LHCN-M2 (cell line): ENCODE measurements at regions not wholly inside any gene's neighbourhood (a gene's known extent, or its start where the extent isn't known, plus 50 kb on each side); places are given as distances from the start of the nearest gene placed in this dataset.
"Not testable (repeated sequence)": the region's sequence is repeated elsewhere in the genome, so short reads cannot be mapped to it uniquely, and the experiment has no call there.

Experiments used
- DNase-seq: peaks from one replicate; pipeline ENCODE4 v3.0.0-alpha.2; 2012; ENCODE audit warnings: low read depth

GRCh38 chr12:124218650-124219049 is 76.2 kb upstream of the RFLNA start:
- not testable (repeated sequence) for DNase-seq

DNA sequence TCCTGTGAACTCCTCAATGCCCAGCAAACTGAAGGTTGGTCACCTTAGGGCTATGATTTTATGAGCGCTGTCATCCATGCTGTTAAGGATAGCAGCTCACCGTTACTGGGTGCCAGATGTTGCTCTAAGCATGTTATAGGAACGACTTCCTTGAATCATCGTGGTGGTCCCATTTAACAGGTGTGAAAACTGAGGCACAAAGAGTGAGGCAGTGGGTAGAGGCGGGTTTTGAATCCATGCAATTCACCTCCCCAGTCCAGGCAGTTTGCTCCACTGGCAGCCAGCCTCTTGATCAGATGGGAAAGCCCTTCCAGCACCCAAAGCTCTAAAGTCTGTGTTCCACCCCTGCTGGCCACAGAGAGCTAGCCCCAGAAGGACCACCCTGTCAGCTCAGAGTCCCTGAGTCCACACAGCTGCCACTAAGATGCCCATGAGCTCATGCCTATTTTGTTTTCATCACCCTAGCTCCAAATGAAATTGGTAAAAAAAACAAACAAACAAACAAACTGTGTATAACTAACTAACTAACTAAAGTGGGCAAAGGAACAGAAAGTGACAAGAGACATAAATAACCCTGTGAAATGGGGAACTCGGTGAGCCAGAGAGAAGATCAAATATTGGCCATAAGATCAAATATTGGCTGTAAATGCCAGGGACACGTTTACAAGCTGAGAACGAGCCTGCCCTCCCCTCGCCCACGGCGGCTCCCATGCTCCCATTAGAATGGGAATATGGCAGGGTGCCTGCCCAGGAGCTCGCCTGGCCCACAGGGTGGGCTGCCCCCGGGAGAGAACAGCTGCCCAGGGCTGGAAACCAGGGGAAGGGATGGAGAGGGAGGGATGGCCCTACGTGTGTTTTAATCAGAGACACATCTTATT is 72.3 kb upstream of the RFLNA start:
- no peak for DNase-seq

- DNase-seq: peak; percentile 67
Observed at GRCh38 chr12:124223733-124224138, 71.2 kb upstream of the RFLNA start.

- no peak for DNase-seq
Observed at GRCh38 chr12:124224535-124225110, 70.3 kb upstream of the RFLNA start.

DNA sequence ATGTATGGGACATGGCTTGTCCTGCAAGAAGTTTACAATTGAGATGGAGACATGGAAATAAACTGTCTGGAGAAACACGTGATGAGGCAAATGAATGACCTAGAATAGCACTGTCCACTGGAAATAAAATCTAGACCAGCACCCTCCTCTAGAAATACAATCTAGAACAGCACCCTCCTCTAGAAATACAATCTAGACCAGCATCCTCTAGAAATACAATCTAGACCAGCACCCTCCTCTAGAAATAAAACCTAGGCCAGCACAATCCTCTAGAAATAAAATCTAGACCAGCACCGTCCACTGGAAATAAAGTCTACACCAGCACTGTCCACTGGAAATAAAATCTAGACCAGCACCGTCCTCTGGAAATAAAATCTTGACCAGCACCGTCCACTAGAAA is 69.2 kb upstream of the RFLNA start:
- DNase-seq: no peak

GRCh38 chr12:124227951-124228711 is 66.8 kb upstream of the RFLNA start:
- DNase-seq: no peak

- peak; percentile 34 for DNase-seq
Observed at GRCh38 chr12:124229520-124229919, 65.4 kb upstream of the RFLNA start.

GRCh38 chr12:124230117-124230757 is 64.7 kb upstream of the RFLNA start:
- no peak for DNase-seq

GRCh38 chr12:124230789-124231188 is 64.1 kb upstream of the RFLNA start:
- no peak for DNase-seq

- DNase-seq: peak; percentile 45
Observed at GRCh38 chr12:124231980-124232653, 62.8 kb upstream of the RFLNA start.

GRCh38 chr12:124232654-124232987 is 62.3 kb upstream of the RFLNA start:
- DNase-seq: no peak

DNA sequence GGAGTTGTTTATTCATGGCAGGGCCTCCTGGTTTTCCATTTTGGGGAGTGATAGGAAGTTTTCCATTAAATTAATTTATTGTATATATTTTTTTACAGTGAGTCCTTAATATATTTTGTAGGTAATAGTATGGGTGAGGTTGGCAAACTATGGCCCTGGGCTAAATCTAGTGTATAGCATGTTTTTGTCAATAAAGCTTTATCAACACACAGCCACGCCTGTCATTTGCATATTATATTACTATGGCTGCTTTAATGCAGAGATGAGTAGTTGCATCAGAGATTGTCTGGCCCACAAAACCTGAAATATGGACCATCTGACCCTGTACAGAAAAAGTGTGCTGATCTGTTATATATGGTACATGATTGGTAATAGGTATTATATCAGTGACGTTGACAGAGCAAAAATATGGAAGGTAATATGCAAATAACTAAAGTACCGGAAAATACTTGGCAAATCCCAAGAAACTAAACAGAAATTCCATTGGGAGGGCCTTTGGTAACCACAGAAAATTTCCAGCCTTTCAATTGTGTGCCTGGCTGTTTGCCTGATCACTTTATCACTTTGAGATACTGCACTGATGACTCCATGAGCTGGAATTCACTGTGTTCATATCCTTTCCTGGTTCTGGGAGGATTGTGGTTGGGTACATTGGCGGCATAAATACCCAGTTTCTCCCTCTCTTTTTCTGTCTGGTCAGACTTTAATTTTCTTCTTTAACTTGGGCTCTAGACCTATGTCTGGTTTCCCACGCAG is 61.7 kb upstream of the RFLNA start:
- peak; percentile 95 for DNase-seq

DNA sequence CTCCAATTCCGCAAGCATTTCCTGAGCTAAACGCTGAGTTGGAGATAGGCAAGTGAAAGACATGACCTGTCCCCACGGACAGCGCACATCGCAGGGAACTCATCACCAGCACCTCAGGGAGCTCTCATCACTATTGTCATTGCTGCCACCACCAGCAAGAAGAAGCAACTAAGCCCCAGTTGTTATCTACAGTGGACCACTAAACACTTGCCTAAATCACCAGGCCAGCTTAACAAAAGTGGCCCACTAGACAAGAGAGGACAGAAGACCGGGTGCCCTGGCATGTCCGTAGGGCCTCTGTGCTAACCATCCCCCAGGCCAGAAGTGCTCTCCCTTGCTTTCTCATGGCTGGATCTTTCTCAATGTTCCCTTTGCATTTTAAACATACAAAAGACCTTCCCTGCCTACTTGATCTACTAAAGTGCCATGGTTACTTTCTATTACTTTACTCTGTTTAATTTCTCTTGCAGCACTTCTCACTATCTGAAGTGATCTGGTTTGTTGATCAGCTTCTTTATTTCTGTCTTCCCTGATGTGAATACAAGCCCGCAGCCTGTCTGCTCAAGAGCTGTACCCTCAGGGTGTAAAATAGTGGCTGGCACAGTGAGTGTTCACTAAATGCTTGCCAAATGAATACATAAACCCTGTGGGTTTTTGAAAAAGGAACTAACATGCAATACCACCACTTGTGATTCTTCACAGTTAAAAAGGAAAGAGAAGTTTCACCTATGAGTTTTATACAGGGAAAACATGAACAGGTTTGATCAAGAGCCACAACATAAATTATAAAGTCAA is 60.9 kb upstream of the RFLNA start:
- peak; percentile 54 for DNase-seq

- peak; percentile 98 for DNase-seq
Observed at GRCh38 chr12:124236625-124237031, 58.3 kb upstream of the RFLNA start.

DNA sequence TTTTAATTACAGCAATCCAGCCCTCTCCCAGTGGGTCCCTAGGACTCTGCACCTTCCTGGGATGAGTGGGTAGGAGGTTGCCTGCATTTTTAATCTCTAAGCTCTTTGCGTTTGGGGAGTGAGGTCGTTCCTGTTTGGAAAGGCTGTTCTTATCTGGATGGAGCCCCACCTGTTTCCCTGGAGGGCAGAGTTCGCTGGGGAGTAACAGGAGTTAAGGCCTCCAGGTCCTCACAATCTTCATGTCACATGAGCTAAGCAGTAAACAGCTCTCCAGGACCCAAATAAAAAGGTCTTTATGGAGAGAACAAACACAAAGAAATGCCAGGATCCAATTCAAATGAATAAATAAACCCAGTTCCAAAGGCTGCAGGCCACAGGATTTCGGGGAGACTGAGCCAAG is 56.0 kb upstream of the RFLNA start:
- DNase-seq: no peak

DNA sequence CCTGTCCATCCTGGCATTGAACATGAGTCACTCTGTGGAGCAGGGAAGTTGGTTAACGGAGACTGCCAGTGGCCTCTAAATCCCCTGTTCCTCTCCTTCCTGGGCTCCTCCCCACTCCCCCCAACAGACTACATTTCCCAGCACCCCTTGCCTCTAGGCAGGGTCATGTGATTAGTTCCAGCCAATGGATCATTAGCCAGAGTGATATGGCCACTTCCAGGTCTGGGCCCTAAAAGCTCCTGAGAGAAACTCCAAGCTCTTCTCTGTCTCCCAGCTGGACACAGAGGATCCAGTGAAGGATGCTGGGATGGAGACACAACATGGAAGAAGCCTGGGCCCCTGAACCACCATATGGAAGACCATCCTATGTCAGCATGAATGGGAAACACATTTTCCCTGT is 54.4 kb upstream of the RFLNA start:
- DNase-seq: peak; percentile 60

- no peak for DNase-seq
Observed at GRCh38 chr12:124241776-124242528, 52.9 kb upstream of the RFLNA start.

- no peak for DNase-seq
Observed at GRCh38 chr12:124242529-124243065, 52.3 kb upstream of the RFLNA start.

GRCh38 chr12:124243936-124244335 is 51.0 kb upstream of the RFLNA start:
- no peak for DNase-seq
